ENCODE measurements at regions not wholly inside any gene's neighbourhood (a gene's known extent, or its start where the extent isn't known, plus 50 kb on each side); places are given as distances from the start of the nearest gene placed in this dataset.
"Not testable (repeated sequence)": the region's sequence is repeated elsewhere in the genome, so short reads cannot be mapped to it uniquely, and the experiment has no call there.

- no peak for FAIRE-seq
- no peak for DNase-seq (ENCODE audit: insufficient read length, low spot score)
- TF ChIP-seq POU2F2 (IDR thresholded peaks at IDR 0.05; ENCODE audit: low read depth, low read length) (no peak), POLR2A (IDR thresholded peaks at IDR 0.05; ENCODE audit: low read depth, low read length) (no peak), SPI1 (IDR thresholded peaks at IDR 0.05; ENCODE audit: low read depth, low read length) (no peak), TAF1 (IDR thresholded peaks at IDR 0.05; ENCODE audit: low read depth, low read length) (no peak), PAX5 (IDR thresholded peaks at IDR 0.05; ENCODE audit: insufficient read depth, low read length, severe bottlenecking) (no peak), POLR2AphosphoS5 (IDR thresholded peaks at IDR 0.05; ENCODE audit: low read depth, low read length) (no peak)
These were observed 236.6 kb upstream of the OR4E1 start for GRCh38 chr14:21910260-21910659.

- FAIRE-seq (no peak), DNase-seq (ENCODE audit: insufficient read length, low spot score) (no peak)
- TF ChIP-seq PAX5 (IDR thresholded peaks at IDR 0.05; ENCODE audit: insufficient read depth, low read length, severe bottlenecking): no peak
These were observed 229.1 kb upstream of the OR4E1 start for GRCh38 chr14:21902561-21903181.

GRCh38 chr14:21894898-21895194 lies 221.2 kb upstream of the OR4E1 start:
- not testable (repeated sequence) for FAIRE-seq; DNase-seq (ENCODE audit: insufficient read length, low spot score)

GRCh38 chr14:21894003-21894897 lies 220.6 kb upstream of the OR4E1 start:
- FAIRE-seq: peak; percentile 64
- no peak for DNase-seq (ENCODE audit: insufficient read length, low spot score)
- no peak for TF ChIP-seq TAF1 (IDR thresholded peaks at IDR 0.05; ENCODE audit: low read depth, low read length)
- TF ChIP-seq POLR2AphosphoS5 (IDR thresholded peaks at IDR 0.05; ENCODE audit: low read depth, low read length): no peak
- TF ChIP-seq SPI1 (IDR thresholded peaks at IDR 0.05; ENCODE audit: low read depth, low read length): no peak
- no peak for TF ChIP-seq POU2F2 (IDR thresholded peaks at IDR 0.05; ENCODE audit: low read depth, low read length)
- no peak for TF ChIP-seq PAX5 (IDR thresholded peaks at IDR 0.05; ENCODE audit: insufficient read depth, low read length, severe bottlenecking)
- TF ChIP-seq POLR2A (IDR thresholded peaks at IDR 0.05; ENCODE audit: low read depth, low read length): no peak

GRCh38 chr14:21891921-21892320 lies 218.3 kb upstream of the OR4E1 start:
- TF ChIP-seq SPI1 (IDR thresholded peaks at IDR 0.05; ENCODE audit: low read depth, low read length): no peak
- TF ChIP-seq POLR2A (IDR thresholded peaks at IDR 0.05; ENCODE audit: low read depth, low read length): no peak
- TF ChIP-seq TAF1 (IDR thresholded peaks at IDR 0.05; ENCODE audit: low read depth, low read length): no peak
- no peak for TF ChIP-seq PAX5 (IDR thresholded peaks at IDR 0.05; ENCODE audit: insufficient read depth, low read length, severe bottlenecking)
- no peak for TF ChIP-seq POLR2AphosphoS5 (IDR thresholded peaks at IDR 0.05; ENCODE audit: low read depth, low read length)
- no peak for TF ChIP-seq POU2F2 (IDR thresholded peaks at IDR 0.05; ENCODE audit: low read depth, low read length)
- FAIRE-seq (no peak), DNase-seq (ENCODE audit: insufficient read length, low spot score) (no peak)

- DNase-seq (ENCODE audit: insufficient read length, low spot score) (no peak), FAIRE-seq (no peak)
- no peak for TF ChIP-seq SPI1 (IDR thresholded peaks at IDR 0.05; ENCODE audit: low read depth, low read length)
- TF ChIP-seq PAX5 (IDR thresholded peaks at IDR 0.05; ENCODE audit: insufficient read depth, low read length, severe bottlenecking): no peak
- no peak for TF ChIP-seq POLR2AphosphoS5 (IDR thresholded peaks at IDR 0.05; ENCODE audit: low read depth, low read length)
- TF ChIP-seq POU2F2 (IDR thresholded peaks at IDR 0.05; ENCODE audit: low read depth, low read length): no peak
- TF ChIP-seq TAF1 (IDR thresholded peaks at IDR 0.05; ENCODE audit: low read depth, low read length): no peak
- no peak for TF ChIP-seq POLR2A (IDR thresholded peaks at IDR 0.05; ENCODE audit: low read depth, low read length)
These were observed 211.4 kb upstream of the OR4E1 start for GRCh38 chr14:21884995-21885394.

- no peak for DNase-seq (ENCODE audit: insufficient read length, low spot score)
- no peak for TF ChIP-seq PAX5 (IDR thresholded peaks at IDR 0.05; ENCODE audit: insufficient read depth, low read length, severe bottlenecking)
- no peak for TF ChIP-seq SPI1 (IDR thresholded peaks at IDR 0.05; ENCODE audit: low read depth, low read length)
- no peak for TF ChIP-seq POLR2A (IDR thresholded peaks at IDR 0.05; ENCODE audit: low read depth, low read length)
- no peak for TF ChIP-seq POU2F2 (IDR thresholded peaks at IDR 0.05; ENCODE audit: low read depth, low read length)
- TF ChIP-seq TAF1 (IDR thresholded peaks at IDR 0.05; ENCODE audit: low read depth, low read length): no peak
- no peak for TF ChIP-seq POLR2AphosphoS5 (IDR thresholded peaks at IDR 0.05; ENCODE audit: low read depth, low read length)
- FAIRE-seq: no peak
These were observed 208.6 kb upstream of the OR4E1 start for GRCh38 chr14:21882226-21882625.

GRCh38 chr14:21880918-21881317 lies 207.3 kb upstream of the OR4E1 start:
- TF ChIP-seq POLR2AphosphoS5 (IDR thresholded peaks at IDR 0.05; ENCODE audit: low read depth, low read length): no peak
- no peak for TF ChIP-seq SPI1 (IDR thresholded peaks at IDR 0.05; ENCODE audit: low read depth, low read length)
- DNase-seq (ENCODE audit: insufficient read length, low spot score) (no peak), FAIRE-seq (no peak)

- TF ChIP-seq POLR2A (IDR thresholded peaks at IDR 0.05; ENCODE audit: low read depth, low read length) (no peak), TAF1 (IDR thresholded peaks at IDR 0.05; ENCODE audit: low read depth, low read length) (no peak), POU2F2 (IDR thresholded peaks at IDR 0.05; ENCODE audit: low read depth, low read length) (no peak), SPI1 (IDR thresholded peaks at IDR 0.05; ENCODE audit: low read depth, low read length) (no peak), PAX5 (IDR thresholded peaks at IDR 0.05; ENCODE audit: insufficient read depth, low read length, severe bottlenecking) (no peak), POLR2AphosphoS5 (IDR thresholded peaks at IDR 0.05; ENCODE audit: low read depth, low read length) (no peak)
- FAIRE-seq (no peak), DNase-seq (ENCODE audit: insufficient read length, low spot score) (no peak)
These were observed 202.2 kb upstream of the OR4E1 start for GRCh38 chr14:21875791-21876190.

- no peak for TF ChIP-seq POLR2A (IDR thresholded peaks at IDR 0.05; ENCODE audit: low read depth, low read length)
- no peak for TF ChIP-seq SPI1 (IDR thresholded peaks at IDR 0.05; ENCODE audit: low read depth, low read length)
- no peak for TF ChIP-seq PAX5 (IDR thresholded peaks at IDR 0.05; ENCODE audit: insufficient read depth, low read length, severe bottlenecking)
- TF ChIP-seq POU2F2 (IDR thresholded peaks at IDR 0.05; ENCODE audit: low read depth, low read length): no peak
- TF ChIP-seq TAF1 (IDR thresholded peaks at IDR 0.05; ENCODE audit: low read depth, low read length): no peak
- no peak for TF ChIP-seq POLR2AphosphoS5 (IDR thresholded peaks at IDR 0.05; ENCODE audit: low read depth, low read length)
- no peak for FAIRE-seq
These were observed 201.3 kb upstream of the OR4E1 start for GRCh38 chr14:21874946-21875345.

More at GRCh38 chr14:21874946-21875345, 201.3 kb upstream of the OR4E1 start:
- DNase-seq (ENCODE audit: insufficient read length, low spot score): no peak
